IPS-20b (cell line): ENCODE measurements at regions not wholly inside any gene's neighbourhood (a gene's known extent, or its start where the extent isn't known, plus 50 kb on each side); places are given as distances from the start of the nearest gene placed in this dataset.
"Not testable (repeated sequence)": the region's sequence is repeated elsewhere in the genome, so short reads cannot be mapped to it uniquely, and the experiment has no call there.

Experiments
- H3K27ac ChIP-seq: one replicate; pipeline ENCODE4 v1.5.1; 2013; ENCODE audit warnings: low read length
- H3K27me3 ChIP-seq: 2 replicates; pipeline ENCODE4 v1.6.1; 2013; ENCODE audit warnings: mild to moderate bottlenecking, low read length, inconsistent platforms; ENCODE audit not compliant: insufficient read depth
- H3K36me3 ChIP-seq: 2 replicates; pipeline ENCODE4 v1.6.1; 2013; ENCODE audit warnings: low read depth, mild to moderate bottlenecking, inconsistent platforms, low read length, moderate library complexity; ENCODE audit not compliant: insufficient read depth
- H3K4me1 ChIP-seq: 2 replicates; pipeline ENCODE4 v1.6.1; 2013; ENCODE audit warnings: mild to moderate bottlenecking, control low read depth, inconsistent platforms, low read length, moderate library complexity; ENCODE audit not compliant: insufficient read depth
- H3K4me3 ChIP-seq: 2 replicates; pipeline ENCODE4 v1.5.1; 2013; ENCODE audit warnings: mild to moderate bottlenecking, low read length, inconsistent platforms
- H3K9ac ChIP-seq: 2 replicates; pipeline ENCODE4 v1.6.1; 2013; ENCODE audit warnings: low read depth, mild to moderate bottlenecking, inconsistent platforms, low read length, moderate library complexity
- H3K9me3 ChIP-seq: 2 replicates; pipeline ENCODE4 v1.6.1; 2013; ENCODE audit warnings: mild to moderate bottlenecking, low read depth, low read length, inconsistent platforms; ENCODE audit not compliant: insufficient read depth

- no peak overlapping the region for H3K4me3 ChIP-seq
- H3K36me3 ChIP-seq, result no peaks in the 10 kb centered on the region
- H3K27ac ChIP-seq, result no peak overlapping the region
- H3K9ac ChIP-seq, result no peak overlapping the region
- no peaks in the 10 kb centered on the region for H3K4me1 ChIP-seq
- no peaks in the 10 kb centered on the region for H3K9me3 ChIP-seq
- no peaks in the 10 kb centered on the region for H3K27me3 ChIP-seq
Measured at GRCh38 chr2:78811955-78812610, 213.4 kb upstream of the REG3G start.

GRCh38 chr2:78814331-78814986 lies 211.0 kb upstream of the REG3G start:
- H3K27ac ChIP-seq, result no peak overlapping the region
- no peaks in the 10 kb centered on the region for H3K9me3 ChIP-seq
- no peaks in the 10 kb centered on the region for H3K4me1 ChIP-seq
- no peak overlapping the region for H3K9ac ChIP-seq
- H3K4me3 ChIP-seq, result no peak overlapping the region
- H3K36me3 ChIP-seq, result no peaks in the 10 kb centered on the region
- H3K27me3 ChIP-seq, result no peaks in the 10 kb centered on the region

GRCh38 chr2:78817430-78817829 lies 208.1 kb upstream of the REG3G start:
- Histone ChIP-seq H3K4me3 (no peak overlapping the region), H3K27me3 (no peaks in the 10 kb centered on the region), H3K27ac (no peak overlapping the region)

GRCh38 chr2:78832481-78832880 lies 193.0 kb upstream of the REG3G start:
- peaks cover 13% of the 10 kb centered on the region; the same call in 1 of the 2 replicates for H3K27me3 ChIP-seq
- no peaks in the 10 kb centered on the region for H3K4me1 ChIP-seq
- no peak overlapping the region for H3K4me3 ChIP-seq
- H3K9me3 ChIP-seq, result no peaks in the 10 kb centered on the region
- no peak overlapping the region for H3K9ac ChIP-seq
- no peak overlapping the region for H3K27ac ChIP-seq
- H3K36me3 ChIP-seq, result no peaks in the 10 kb centered on the region

More at GRCh38 chr2:78817430-78817829, 208.1 kb upstream of the REG3G start:
- no peak overlapping the region for H3K9ac ChIP-seq
- H3K36me3 ChIP-seq, result no peaks in the 10 kb centered on the region
- no peaks in the 10 kb centered on the region for H3K9me3 ChIP-seq
- no peaks in the 10 kb centered on the region for H3K4me1 ChIP-seq

- peaks cover 60% of the 10 kb centered on the region for H3K27me3 ChIP-seq
- no peaks in the 10 kb centered on the region for H3K36me3 ChIP-seq
- peaks cover 12% of the 10 kb centered on the region; the same call in 1 of the 2 replicates for H3K4me1 ChIP-seq
- H3K9ac ChIP-seq, result no peak overlapping the region
- peak overlapping the region; percentile 47 for H3K4me3 ChIP-seq
- H3K27ac ChIP-seq, result no peak overlapping the region
- H3K9me3 ChIP-seq, result no peaks in the 10 kb centered on the region
Measured at GRCh38 chr2:78839259-78839658, 186.2 kb upstream of the REG3G start.

GRCh38 chr2:78840311-78840710 lies 185.2 kb upstream of the REG3G start:
- not testable (repeated sequence) for H3K9me3 ChIP-seq, H3K27ac ChIP-seq, H3K4me3 ChIP-seq, H3K9ac ChIP-seq, H3K36me3 ChIP-seq
- H3K27me3 ChIP-seq, result peaks cover 60% of the 10 kb centered on the region
- peaks cover 12% of the 10 kb centered on the region; the same call in 1 of the 2 replicates for H3K4me1 ChIP-seq

GRCh38 chr2:78845664-78846185 lies 179.8 kb upstream of the REG3G start:
- Histone ChIP-seq H3K9me3 (no peaks in the 10 kb centered on the region), H3K27me3 (peaks cover 19% of the 10 kb centered on the region), H3K36me3 (no peaks in the 10 kb centered on the region), H3K27ac (no peak overlapping the region), H3K4me1 (no peaks in the 10 kb centered on the region), H3K4me3 (no peak overlapping the region), H3K9ac (no peak overlapping the region)

- Histone ChIP-seq H3K27me3 (no peaks in the 10 kb centered on the region), H3K4me3 (no peak overlapping the region), H3K27ac (no peak overlapping the region), H3K9ac (no peak overlapping the region), H3K9me3 (no peaks in the 10 kb centered on the region), H3K36me3 (no peaks in the 10 kb centered on the region), H3K4me1 (no peaks in the 10 kb centered on the region)
Measured at GRCh38 chr2:78861546-78861945, 164.0 kb upstream of the REG3G start.

GRCh38 chr2:78864205-78864604 lies 161.3 kb upstream of the REG3G start:
- Histone ChIP-seq H3K4me3 (no peak overlapping the region), H3K4me1 (no peaks in the 10 kb centered on the region), H3K9ac (no peak overlapping the region), H3K9me3 (no peaks in the 10 kb centered on the region), H3K27ac (no peak overlapping the region), H3K36me3 (no peaks in the 10 kb centered on the region), H3K27me3 (no peaks in the 10 kb centered on the region)

GRCh38 chr2:78865667-78866066 lies 159.8 kb upstream of the REG3G start:
- H3K27ac ChIP-seq, result no peak overlapping the region
- H3K27me3 ChIP-seq, result no peaks in the 10 kb centered on the region
- H3K4me1 ChIP-seq, result no peaks in the 10 kb centered on the region
- no peaks in the 10 kb centered on the region for H3K36me3 ChIP-seq
- H3K9ac ChIP-seq, result no peak overlapping the region
- H3K4me3 ChIP-seq, result no peak overlapping the region
- H3K9me3 ChIP-seq, result no peaks in the 10 kb centered on the region

- Histone ChIP-seq H3K27ac (no peak overlapping the region), H3K27me3 (no peaks in the 10 kb centered on the region), H3K4me3 (no peak overlapping the region), H3K9ac (no peak overlapping the region), H3K36me3 (no peaks in the 10 kb centered on the region), H3K4me1 (no peaks in the 10 kb centered on the region), H3K9me3 (no peaks in the 10 kb centered on the region)
Measured at GRCh38 chr2:78870343-78870967, 155.0 kb upstream of the REG3G start.

GRCh38 chr2:78873526-78873925 lies 152.0 kb upstream of the REG3G start:
- Histone ChIP-seq H3K27ac (no peak overlapping the region), H3K4me3 (no peak overlapping the region), H3K4me1 (no peaks in the 10 kb centered on the region), H3K36me3 (no peaks in the 10 kb centered on the region), H3K27me3 (no peaks in the 10 kb centered on the region), H3K9me3 (no peaks in the 10 kb centered on the region), H3K9ac (no peak overlapping the region)
